ENCODE measurements at regions not wholly inside any gene's neighbourhood (a gene's known extent, or its start where the extent isn't known, plus 50 kb on each side); places are given as distances from the start of the nearest gene placed in this dataset.
"Not testable (repeated sequence)": the region's sequence is repeated elsewhere in the genome, so short reads cannot be mapped to it uniquely, and the experiment has no call there.

DNA sequence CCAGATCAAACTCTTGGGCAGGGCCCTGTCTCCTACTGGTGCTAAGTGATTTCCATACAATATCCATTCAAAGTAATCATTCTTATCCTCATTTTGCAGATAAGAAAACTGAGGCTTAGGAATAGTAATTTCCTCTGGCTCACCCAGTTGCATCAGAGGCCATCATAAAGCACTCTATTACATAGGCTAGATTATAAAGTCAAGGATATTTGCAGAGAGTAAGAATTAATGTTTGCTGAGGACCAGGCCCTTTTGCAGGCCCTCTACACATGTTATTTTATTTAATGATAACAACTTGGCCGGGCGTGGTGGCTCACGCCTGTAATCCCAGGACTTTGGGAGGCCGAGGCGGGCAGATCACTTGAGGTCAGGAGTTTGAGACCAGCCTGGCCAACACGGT lies 316.8 kb downstream of the ZNF674 start:
- DNase-seq (ENCODE audit: low read depth in 2 of 3, low spot score in 2 of 3), result no peak

DNA sequence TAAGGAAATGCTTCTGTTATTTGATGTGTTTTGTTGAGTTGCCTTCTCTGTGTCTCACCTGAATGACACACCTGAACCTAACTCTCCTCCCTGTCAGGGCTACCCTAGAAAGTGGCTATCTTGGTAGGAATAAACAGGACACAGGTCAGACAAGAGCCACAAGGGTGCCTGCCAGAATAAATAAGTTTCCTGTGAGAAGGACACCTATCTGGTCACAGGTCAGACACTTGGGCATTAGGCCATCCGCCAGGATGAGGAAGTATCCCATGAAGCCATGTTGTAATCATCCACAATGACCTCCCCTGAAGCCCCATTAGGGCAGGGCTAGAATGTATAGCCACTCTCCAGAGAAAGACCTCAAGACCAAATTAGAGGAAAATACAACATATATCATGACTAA lies 318.8 kb downstream of the ZNF674 start:
- no peak for DNase-seq (ENCODE audit: low read depth in 2 of 3, low spot score in 2 of 3)

DNA sequence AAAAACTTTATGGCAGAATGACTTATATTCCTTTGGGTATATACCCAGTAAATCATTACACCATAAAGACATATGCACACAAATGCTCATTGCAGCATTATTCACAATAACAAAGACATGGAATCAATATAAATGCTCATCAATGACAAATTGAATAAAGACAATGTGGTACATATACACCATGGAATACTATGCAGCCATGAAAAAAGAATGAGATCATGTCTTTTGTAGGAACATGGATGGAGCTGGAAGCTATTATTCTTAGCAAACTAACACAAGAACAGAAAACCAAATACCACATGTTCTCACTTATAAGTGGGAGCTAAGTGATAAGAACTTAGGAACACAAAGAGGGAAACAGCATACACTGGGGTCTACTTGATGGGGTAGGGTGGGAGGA lies 321.7 kb downstream of the ZNF674 start:
- DNase-seq (ENCODE audit: low read depth in 2 of 3, low spot score in 2 of 3), result not testable (repeated sequence)

DNA sequence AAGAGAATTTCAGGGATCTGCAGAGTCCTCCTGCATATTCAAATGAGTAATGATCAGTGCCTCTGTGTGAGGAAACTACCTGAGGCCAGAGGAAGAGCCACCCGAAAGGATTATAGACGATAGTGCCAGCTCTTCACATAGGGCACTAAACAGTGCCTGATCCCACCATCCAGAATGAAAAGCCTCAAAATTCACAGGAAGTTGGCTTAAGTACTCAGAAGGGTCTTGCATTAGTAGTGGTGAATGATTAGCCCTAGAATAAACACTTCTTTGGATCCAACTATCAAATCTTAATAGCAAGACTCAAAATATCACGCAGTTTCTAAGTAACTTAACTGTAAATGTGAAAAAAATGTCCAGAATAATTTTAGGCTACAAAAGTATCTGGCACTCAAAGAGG lies 324.4 kb downstream of the ZNF674 start:
- no peak for DNase-seq (ENCODE audit: low read depth in 2 of 3, low spot score in 2 of 3)

DNA sequence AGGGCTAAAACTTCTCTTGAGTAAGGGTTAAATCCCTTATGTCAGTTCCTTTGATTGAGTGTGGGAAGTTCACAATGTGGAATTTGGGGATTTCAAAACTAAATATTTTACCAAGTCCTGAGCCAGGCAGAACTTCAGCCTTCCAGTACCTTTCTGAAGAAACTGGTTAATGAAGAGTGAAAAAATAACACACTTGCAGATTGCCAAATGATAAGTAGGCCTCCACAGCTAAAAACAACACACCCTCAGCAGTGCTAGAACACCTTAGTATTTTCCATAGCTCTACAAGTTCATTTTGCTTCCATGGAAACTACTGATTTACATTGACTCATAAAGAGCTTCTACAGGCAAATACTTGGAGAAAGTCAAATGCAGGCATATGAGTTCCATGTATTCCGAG lies 326.8 kb downstream of the ZNF674 start:
- DNase-seq (ENCODE audit: low read depth in 2 of 3, low spot score in 2 of 3), result no peak

DNA sequence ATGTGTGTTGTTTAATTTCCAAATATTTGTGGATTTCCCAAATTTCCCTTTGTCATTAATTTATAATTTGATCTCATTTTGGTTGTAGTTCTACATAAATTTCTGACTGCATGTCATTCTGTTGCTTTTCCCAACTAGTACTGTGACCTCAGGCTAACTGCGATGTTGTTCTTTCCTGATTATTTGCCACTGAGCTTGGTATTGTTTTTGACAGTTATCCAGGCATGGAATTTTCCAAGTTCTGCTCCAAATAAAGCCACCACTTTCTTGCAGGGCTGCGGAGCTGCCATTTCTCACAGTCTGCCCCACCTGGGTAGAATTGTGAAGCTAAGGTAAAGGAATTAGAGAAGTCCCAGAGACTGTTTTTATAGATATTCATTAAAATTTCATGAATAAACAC lies 328.8 kb downstream of the ZNF674 start:
- DNase-seq (ENCODE audit: low read depth in 2 of 3, low spot score in 2 of 3), result no peak

DNA sequence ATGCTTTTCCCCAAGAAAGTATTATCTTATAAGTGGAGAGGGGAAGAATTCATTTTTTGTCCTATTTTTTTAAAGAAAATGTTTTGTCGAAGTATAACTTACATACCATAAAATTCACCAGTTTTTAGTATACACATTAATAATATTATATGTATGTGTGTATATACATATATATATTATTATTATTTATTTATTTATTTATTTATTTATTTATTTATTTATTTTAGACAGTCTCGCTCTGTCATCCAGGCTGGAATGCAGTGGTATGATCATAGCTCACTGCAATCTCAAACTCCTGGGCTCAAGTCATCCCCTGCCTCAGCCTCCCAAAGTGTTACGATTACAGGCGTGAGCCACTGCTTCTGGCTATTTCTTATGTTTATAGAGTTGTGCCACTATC lies 334.1 kb downstream of the ZNF674 start:
- no peak for DNase-seq (ENCODE audit: low read depth in 2 of 3, low spot score in 2 of 3)

DNA sequence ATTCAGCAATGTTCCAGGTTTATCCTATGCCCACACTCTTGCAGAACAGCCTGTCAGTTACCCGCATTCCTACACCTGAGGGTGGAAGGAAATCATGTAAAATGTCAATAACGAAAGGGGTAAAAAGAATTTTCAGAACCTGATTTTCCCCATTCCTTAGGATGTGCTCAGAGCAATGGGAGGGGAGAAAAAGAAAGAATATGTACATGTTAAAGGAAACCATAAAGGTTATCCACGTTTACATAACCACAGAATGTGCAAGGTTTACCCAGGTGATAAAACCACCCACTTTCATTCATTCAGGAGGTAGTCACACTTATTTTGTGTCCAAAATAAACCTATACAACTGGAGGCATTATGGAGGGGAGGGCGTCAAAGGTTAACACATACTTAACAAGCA lies 335.5 kb downstream of the ZNF674 start:
- no peak for DNase-seq (ENCODE audit: low read depth in 2 of 3, low spot score in 2 of 3)

DNA sequence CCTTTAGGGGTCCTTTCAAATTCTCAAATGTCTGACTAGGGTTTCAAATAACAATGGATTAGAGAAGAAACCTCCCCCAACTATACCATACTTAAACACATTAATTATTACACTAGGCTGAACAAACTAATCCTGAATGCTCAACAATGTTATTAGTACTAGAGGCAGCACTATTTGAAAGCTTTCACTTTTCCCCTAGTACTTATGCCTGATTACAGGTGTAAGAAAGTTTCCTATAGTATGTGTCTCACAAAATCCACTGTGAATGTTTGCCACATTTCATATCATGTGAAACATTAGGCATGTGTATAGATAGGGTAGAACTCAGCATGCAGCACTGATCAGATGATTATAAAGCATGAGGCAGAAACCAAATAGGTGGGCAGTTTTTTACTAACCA lies 336.2 kb downstream of the ZNF674 start:
- no peak for DNase-seq (ENCODE audit: low read depth in 2 of 3, low spot score in 2 of 3)

DNA sequence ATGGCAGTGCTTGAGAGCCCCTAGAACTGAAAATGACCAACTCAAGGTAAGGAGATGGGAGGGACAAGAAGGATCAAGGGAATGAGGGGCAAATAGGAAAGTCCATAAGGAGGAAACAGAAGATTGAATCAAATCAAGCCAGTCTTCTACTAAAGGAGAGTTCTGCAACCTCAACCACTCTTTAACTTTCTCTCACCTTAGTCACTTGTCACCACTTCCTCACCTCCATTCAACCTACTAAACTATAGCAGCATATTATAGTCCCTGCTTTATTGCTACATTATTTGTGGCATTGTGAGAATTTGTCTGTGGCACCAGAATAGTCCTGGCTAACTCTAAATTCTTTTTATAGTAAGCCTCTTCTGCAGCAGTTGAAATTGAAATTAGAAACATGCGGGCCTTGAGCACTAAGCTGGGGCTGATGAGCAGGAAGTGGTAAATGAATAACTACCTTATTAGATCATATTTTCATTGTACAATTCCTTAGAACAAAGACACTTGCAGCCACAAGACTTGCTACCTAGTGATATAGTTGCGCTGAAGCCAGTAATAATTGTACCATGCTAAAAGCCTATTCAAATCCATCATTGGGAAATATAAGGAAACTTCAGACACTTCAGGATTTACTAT lies 336.9 kb downstream of the ZNF674 start:
- DNase-seq (ENCODE audit: low read depth in 2 of 3, low spot score in 2 of 3), result no peak

DNA sequence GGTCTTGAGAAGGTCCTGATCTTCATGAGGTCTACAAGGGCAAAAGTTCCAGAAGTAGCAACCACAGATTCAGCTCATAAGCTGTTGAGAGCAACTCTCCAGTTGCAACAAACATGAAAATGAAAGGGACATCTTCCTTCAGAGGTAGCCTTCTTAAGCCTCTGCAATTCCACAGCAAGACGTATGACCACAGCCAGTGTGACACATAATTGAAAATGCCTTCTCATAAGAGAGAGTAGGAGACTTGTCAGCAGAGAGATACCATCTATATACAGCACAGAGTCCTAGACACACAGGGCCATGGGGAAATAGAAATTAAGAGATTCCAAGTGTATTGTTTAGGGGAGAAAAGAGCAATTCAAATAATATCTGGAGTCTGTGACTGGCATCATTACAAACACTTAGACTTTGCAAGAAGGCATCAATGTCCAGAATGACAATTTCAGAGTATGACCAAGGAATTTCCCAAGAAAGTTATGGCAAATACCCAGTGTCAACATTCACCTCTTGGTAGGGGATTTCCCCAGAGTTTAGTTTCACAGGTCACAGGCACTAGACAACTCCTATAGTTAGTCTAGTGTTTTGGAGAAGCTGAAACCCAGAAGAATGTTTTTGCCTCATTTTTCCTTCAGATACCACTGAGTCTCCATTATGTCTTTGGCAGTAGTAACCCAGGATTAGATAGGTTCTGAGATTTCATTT lies 340.3 kb downstream of the ZNF674 start:
- DNase-seq (ENCODE audit: low read depth in 2 of 3, low spot score in 2 of 3), result no peak

DNA sequence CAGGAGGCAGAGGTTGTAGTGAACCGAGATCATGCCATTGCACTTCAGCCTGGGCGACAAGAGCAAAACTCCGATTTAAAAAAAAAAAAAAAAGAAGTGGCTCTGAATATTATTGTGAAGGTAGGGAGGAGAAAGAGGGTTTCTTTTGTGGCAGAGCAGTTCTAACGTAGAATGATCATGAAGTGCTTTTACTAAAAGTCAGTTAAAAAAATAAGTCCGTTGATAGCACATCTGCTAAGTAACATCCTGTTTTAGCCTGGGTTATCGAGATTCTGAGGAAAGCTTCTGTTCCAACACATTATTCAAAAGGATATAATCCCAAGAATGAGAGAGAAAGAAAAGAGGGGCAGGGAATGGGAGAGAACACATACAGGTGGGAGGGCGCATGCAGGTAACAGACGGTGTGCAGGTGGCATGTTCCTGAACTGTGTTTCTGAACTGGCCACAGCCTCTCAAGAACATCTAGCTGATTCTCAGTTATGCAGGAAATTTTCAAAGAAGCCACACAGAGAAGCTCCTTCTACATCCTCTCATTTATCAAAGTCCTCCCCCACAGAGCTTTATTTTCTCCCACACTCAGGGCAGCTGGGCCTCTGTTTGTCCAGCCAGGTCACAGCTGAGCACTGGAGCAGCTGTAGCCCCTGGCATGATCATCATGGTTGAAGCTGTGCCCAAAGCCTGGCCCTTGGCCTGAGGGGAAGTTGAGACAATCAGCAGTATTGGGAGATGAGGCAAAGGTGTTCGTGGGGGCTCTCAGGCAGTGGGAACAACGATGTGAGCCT lies 342.3 kb downstream of the ZNF674 start:
- DNase-seq (ENCODE audit: low read depth in 2 of 3, low spot score in 2 of 3), result no peak

DNA sequence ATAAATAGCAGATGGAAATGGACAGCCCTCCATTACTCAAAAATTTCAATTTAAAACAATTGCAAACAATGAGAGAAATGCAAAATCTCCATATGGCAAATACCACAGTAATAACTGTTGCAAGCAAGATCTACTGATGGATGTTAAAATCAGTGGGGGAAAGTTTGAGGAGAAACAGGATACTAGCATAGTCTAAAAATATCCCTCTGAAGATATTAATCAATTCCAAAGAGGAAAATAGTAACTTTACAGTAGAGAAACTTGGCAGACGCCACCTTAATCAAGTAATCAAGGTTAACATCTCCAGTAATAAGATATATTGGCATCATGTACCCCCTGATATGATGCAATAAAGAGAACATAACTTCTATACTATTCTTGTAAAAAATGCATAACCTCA lies 344.8 kb downstream of the ZNF674 start:
- no peak for DNase-seq (ENCODE audit: low read depth in 2 of 3, low spot score in 2 of 3)

DNA sequence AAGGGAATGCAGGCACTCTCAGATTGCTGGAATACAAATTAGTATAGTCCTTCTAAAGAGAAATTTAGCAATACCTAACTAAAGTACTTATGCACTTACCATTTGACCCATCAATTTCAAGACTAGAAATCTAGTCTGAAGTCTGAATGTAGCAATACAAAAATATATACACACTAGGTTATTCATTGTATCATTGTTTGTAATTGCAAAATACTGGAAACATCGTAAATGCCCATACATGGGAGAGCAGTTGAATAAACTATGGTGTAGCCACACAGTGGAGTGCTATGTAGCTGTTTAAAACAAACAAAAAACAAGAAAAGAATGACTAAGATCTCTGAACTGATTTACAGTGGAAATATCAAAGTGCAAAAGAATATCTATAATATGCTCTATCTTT lies 346.4 kb downstream of the ZNF674 start:
- no peak for DNase-seq (ENCODE audit: low read depth in 2 of 3, low spot score in 2 of 3)

DNA sequence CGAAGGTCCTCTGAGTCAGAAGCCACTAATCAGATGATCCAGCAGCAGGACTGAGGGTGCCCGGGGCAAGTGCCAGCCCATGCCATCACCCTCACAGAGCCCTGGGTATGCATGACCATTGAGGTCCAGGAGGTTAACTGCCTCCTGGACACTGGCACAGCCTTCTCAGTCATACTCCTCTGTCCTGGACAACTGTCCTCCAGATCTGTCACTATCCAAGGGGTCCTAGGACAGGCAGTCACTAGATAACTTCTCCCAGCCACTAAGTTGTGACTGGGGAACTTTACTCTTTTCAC lies 358.5 kb downstream of the ZNF674 start:
- DNase-seq (ENCODE audit: low read depth in 2 of 3, low spot score in 2 of 3), result not testable (repeated sequence)

DNA sequence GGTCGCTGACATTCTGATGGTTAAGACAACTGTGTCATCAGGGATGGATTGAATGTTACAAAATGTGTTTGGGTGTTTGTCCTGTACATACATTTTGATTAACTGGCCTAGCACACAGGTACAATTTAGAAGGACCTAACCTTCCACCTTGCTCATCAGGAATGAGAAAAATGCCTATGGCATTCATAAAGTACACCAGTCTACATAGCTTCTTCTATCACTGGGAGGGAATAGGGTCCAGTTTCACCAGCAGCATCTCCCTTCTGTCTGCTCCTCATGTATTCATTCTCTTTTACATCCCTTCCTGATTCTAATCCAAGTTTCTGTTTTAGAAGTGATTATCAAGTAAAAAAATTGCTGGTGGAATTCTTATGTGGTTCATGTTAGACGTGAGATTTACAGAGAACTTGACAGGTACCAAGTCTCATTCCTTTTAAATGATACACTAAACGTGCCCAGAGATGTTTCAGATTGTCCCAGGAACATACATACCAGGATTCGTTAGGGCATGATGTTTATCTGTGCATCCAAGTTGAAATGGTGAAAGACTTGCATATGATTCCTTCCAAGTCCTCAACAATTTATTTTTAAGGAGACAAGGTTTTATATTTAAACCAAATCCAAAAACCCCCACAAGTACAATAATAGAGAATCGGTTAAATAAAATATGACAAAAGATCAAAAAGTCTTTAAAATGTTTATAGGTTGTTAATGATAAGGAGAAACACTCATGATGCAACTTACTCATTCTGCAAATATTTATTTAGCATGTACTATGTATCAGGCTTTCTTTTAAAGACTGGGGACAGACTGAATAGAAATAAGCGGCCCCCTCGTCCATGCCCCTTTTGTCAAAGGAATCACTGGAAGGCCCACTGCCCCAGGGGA lies 359.1 kb downstream of the ZNF674 start:
- no peak for DNase-seq (ENCODE audit: low read depth in 2 of 3, low spot score in 2 of 3)

DNA sequence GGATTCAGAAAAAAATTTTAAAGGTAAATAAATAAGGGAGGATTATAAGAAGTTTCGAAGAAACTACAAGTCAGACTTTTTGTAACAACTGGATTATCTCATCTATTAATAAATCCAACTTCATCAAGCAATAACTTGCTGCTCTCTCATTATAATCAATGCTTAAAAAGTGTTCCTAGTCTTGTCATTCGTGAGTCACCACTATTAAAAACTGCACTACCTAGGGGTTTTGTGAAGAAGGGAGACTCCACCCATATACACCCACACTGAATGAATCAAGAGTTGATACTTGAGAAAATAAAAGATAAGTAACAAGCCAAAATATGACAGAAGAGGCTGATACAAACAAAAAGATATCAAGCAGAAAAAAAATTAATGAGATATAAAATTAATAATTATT lies 360.5 kb downstream of the ZNF674 start:
- DNase-seq (ENCODE audit: low read depth in 2 of 3, low spot score in 2 of 3), result no peak

DNA sequence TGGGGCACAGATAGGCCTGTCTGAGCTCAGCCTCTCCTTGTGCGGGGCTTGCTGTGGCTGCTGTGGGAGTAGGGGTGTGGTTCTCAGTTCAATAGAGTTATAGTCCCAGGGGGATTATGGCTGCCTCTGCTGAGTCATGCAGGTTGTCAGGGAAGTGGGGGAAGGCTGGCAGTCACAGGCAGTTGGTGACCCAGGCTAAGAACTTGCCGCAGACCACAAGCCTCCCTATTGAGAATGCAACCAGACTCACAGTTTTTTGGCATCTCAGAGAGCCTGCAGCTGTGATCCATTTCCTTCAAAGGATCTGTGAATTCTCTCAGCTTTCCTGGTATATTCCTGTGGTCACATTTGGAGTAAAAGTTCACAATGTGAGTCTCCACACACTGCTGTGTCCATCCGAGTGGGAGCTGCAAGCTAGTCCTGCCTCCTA lies 364.9 kb downstream of the ZNF674 start:
- DNase-seq (ENCODE audit: low read depth in 2 of 3, low spot score in 2 of 3), result no peak

DNA sequence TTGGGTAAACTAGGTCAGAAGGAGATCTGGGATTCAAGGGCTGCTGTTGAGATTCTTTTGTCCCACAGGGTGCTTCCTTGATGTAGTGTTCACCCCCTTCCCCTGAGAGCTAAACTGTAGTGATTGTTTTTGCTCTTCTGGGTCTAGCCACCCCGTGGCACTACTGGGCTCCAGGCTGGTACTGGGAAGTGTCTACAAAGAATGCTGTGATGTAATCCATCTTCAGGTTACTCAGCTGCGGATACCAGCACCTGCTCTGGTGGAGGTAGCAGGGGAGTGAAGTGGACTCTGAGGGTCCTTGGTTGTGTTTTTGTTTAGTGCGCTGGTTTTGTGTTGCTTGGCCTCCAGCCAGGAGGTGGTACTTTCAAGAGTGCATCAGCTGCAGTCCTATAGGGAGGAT lies 365.5 kb downstream of the ZNF674 start:
- DNase-seq (ENCODE audit: low read depth in 2 of 3, low spot score in 2 of 3), result no peak

DNA sequence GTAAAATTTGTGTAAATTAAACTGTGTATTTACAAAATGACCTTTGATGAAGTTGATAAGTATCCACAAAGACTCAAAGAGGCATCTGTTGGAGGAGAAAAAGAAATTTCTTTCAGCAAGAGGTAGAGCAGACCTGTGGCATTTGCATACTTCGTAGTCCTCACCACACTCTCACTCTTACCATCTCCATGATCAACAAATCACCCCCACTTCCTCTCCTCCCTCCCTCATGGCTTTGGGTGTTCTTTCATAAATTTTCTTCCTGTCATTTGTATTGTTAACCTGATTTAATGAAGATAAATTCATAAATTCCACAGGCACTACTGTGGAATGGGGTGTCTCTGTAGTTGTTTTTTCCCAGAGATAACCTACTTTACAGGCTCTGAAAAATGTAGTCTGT lies 366.5 kb downstream of the ZNF674 start:
- no peak for DNase-seq (ENCODE audit: low read depth in 2 of 3, low spot score in 2 of 3)

DNA sequence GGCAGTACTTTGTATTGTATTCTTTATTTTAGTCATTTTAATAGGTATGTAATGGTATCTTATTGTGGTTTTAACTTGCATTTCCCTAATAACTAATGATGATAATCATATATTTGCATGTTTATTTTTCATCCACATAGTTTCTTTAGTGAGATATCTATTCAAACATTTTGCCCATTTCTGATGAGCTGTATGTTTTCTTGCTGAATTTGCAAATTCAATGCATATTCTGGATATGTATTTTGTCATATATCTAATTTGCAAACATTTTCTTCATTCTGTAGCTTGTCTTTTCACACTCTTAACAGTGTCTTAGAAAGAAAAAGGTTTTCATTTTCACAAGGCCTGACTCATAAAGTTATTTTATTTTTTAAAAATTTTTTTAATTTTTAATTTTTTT lies 372.1 kb downstream of the ZNF674 start:
- no peak for DNase-seq (ENCODE audit: low read depth in 2 of 3, low spot score in 2 of 3)

DNA sequence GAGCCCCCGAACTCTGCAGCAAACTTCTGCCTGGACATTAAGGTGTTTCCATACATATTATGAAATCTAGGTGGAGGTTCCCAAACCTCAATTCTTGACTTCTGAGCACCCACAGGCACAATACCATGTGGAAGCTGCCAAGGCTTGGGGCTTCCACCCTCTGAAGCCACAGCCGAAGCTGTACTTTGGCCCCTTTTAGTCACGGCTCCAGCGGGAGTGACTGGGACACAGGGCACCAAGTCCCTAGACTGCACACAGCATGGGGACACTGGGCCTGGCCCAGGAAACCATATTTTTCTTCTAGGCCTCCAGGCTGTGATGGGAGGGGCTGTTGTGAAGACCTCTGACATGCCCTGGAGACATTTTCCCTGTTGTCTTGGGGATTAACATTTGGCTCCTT lies 373.8 kb downstream of the ZNF674 start:
- not testable (repeated sequence) for DNase-seq (ENCODE audit: low read depth in 2 of 3, low spot score in 2 of 3)

All from activated CD8-positive, alpha-beta memory T cell treated with anti-CD3 and anti-CD28 coated beads for 48 hours (primary cell).